Neural cell (in vitro differentiated cells): ENCODE measurements at regions not wholly inside any gene's neighbourhood (a gene's known extent, or its start where the extent isn't known, plus 50 kb on each side); places are given as distances from the start of the nearest gene placed in this dataset.

ENCODE experiments used
- H2AFZ ChIP-seq: fragments of 200-600, 300-800 bp; sonication (generic), shearing (Covaris generic); 2 replicates; pipeline ENCODE4 v1.6.0; 2014; ENCODE audit warnings: low read depth, mild to moderate bottlenecking, antibody characterized with exemption, low read length, moderate library complexity
- H3F3A ChIP-seq: fragments of 200-600 bp; shearing (Covaris generic); 2 replicates; pipeline ENCODE4 v1.6.1; 2016; ENCODE audit warnings: mild to moderate bottlenecking, moderate library complexity, mixed read lengths, antibody characterized with exemption, low read length; ENCODE audit not compliant: insufficient read depth, poor library complexity, severe bottlenecking
- H3K27ac ChIP-seq: fragments of 200-600, 300-800 bp; sonication (generic), shearing (Covaris generic); 2 replicates; pipeline ENCODE4 v1.5.1; 2014; ENCODE audit warnings: mild to moderate bottlenecking, low read length, moderate library complexity
- H3K27me3 ChIP-seq: fragments of 300-800, 200-600 bp; sonication (generic), shearing (Covaris generic); 2 replicates; pipeline ENCODE4 v1.6.0; 2014; ENCODE audit warnings: mild to moderate bottlenecking, low read depth, low read length, moderate library complexity; ENCODE audit not compliant: insufficient read depth
- H3K36me3 ChIP-seq: fragments of 300-800, 200-600 bp; sonication (generic), shearing (Covaris generic); 2 replicates; pipeline ENCODE4 v1.5.1; 2014; ENCODE audit warnings: mild to moderate bottlenecking, antibody characterized with exemption, low read length, moderate library complexity; ENCODE audit not compliant: insufficient read depth
- H3K4me2 ChIP-seq: fragments of 300-800, 200-600 bp; sonication (generic), shearing (Covaris generic); 2 replicates; pipeline ENCODE4 v1.6.0; 2014; ENCODE audit warnings: mild to moderate bottlenecking, low read length
- H3K4me3 ChIP-seq: fragments of 300-800, 200-600 bp; sonication (generic), shearing (Covaris generic); 2 replicates; pipeline ENCODE4 v1.5.1; 2014; ENCODE audit warnings: mild to moderate bottlenecking, low read length, moderate library complexity
- H3K79me2 ChIP-seq: fragments of 200-600 bp; shearing (Covaris generic); replicated peaks from 2 replicates; pipeline ENCODE4 v1.6.0; 2014; ENCODE audit warnings: mild to moderate bottlenecking, low read length, moderate library complexity; ENCODE audit not compliant: insufficient read depth
- H3K9ac ChIP-seq: fragments of 300-800, 200-600 bp; sonication (generic), shearing (Covaris generic); 2 replicates; pipeline ENCODE4 v1.6.1; 2016; ENCODE audit warnings: mild to moderate bottlenecking, low read length, mixed read lengths
- H3K9me2 ChIP-seq: fragments of 200-600 bp; shearing (Covaris generic); 2 replicates; pipeline ENCODE4 v1.6.1; 2016; ENCODE audit warnings: mild to moderate bottlenecking, low read length, mixed read lengths; ENCODE audit not compliant: insufficient read depth
- H3K9me3 ChIP-seq: fragments of 200-600, 300-800 bp; sonication (generic), shearing (Covaris generic); 2 replicates; pipeline ENCODE4 v1.6.1; 2016; ENCODE audit warnings: mild to moderate bottlenecking, mixed run types, low read length, moderate library complexity, mixed read lengths
- H4K20me1 ChIP-seq: fragments of 200-600 bp; shearing (Covaris generic); 2 replicates; pipeline ENCODE4 v1.6.1; 2016; ENCODE audit warnings: mild to moderate bottlenecking, mixed run types; ENCODE audit not compliant: insufficient read depth
- EP300 ChIP-seq: fragments of 450-650 bp; conservative IDR thresholded peaks from 2 replicates; pipeline ENCODE4 v1.6.1; 2014; ENCODE audit warnings: antibody characterized with exemption, mild to moderate bottlenecking, moderate library complexity; ENCODE audit not compliant: poor library complexity, severe bottlenecking
- EZH2 ChIP-seq: fragments of 200-600, 300-800 bp; shearing (Covaris generic), sonication (generic); IDR thresholded peaks from 2 replicates; pipeline ENCODE4 v1.6.1; 2014; ENCODE audit warnings: antibody characterized with exemption, low read length, borderline replicate concordance, mild to moderate bottlenecking; ENCODE audit not compliant: insufficient read depth, poor library complexity, severe bottlenecking
- MXI1 ChIP-seq: fragments of 450-650 bp; conservative IDR thresholded peaks from 2 replicates; pipeline ENCODE4 v1.6.1; 2014; ENCODE audit warnings: antibody characterized with exemption, mild to moderate bottlenecking; ENCODE audit not compliant: poor library complexity, severe bottlenecking
- POLR2AphosphoS5 ChIP-seq: IDR thresholded peaks from 2 replicates; pipeline ENCODE4 v1.6.1; 2012
- RAD21 ChIP-seq: fragments of 450-650 bp; conservative IDR thresholded peaks from 2 replicates; pipeline ENCODE4 v1.6.1; 2014; ENCODE audit warnings: antibody characterized with exemption, mild to moderate bottlenecking, moderate library complexity
- SMC3 ChIP-seq: fragments of 450-650 bp; conservative IDR thresholded peaks from 2 replicates; pipeline ENCODE4 v1.6.1; 2014; ENCODE audit warnings: antibody characterized with exemption, mild to moderate bottlenecking, moderate library complexity; ENCODE audit not compliant: poor library complexity
- TAF1 ChIP-seq: IDR thresholded peaks from 2 replicates; pipeline ENCODE4 v1.6.1; 2012; ENCODE audit warnings: low read depth
- TF ChIP-seq, protein P1 (sequence below): fragments of 450-650 bp; IDR thresholded peaks from 2 replicates; pipeline ENCODE4 v1.5.1; 2014; ENCODE audit warnings: antibody characterized with exemption, mild to moderate bottlenecking, moderate library complexity; ENCODE audit not compliant: poor library complexity, severe bottlenecking
- TF ChIP-seq, protein P2 (sequence below): IDR thresholded peaks from 2 replicates; pipeline ENCODE4 v1.6.1; 2012; ENCODE audit warnings: borderline replicate concordance

DNA sequence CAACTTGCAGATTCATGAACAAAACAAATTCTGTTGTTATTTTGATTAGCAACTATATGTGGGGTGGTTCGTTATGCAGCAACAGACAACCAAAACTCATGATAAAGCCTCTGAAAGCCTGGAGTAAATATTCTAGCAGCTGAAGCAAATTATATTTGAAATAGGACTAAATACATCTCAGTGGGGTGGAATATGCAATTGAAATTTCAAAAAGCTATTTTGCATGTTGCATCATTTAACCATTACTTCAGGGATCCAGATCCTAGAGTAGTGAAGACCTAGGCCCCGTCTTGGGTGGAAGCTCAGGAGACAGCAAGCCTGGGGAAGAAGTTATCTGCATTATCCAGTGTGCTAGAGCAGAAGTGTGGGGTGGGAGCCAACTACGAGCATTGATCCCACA, 114.7 kb downstream of the PPM1A start:
- Histone ChIP-seq H2AFZ (no peak overlapping the region), H3K9me2 (no peaks in the 10 kb centered on the region), H3K4me3 (no peak overlapping the region), H3F3A (no peaks in the 10 kb centered on the region), H3K9me3 (no peaks in the 10 kb centered on the region), H4K20me1 (no peaks in the 10 kb centered on the region), H3K79me2 (no peaks in the 10 kb centered on the region), H3K27me3 (peaks cover 20% of the 10 kb centered on the region), H3K27ac (no peak overlapping the region), H3K4me2 (no peak overlapping the region), H3K9ac (no peak overlapping the region), H3K36me3 (no peaks in the 10 kb centered on the region)
- no peak for TF ChIP-seq RAD21
- TF ChIP-seq, protein P1, sequence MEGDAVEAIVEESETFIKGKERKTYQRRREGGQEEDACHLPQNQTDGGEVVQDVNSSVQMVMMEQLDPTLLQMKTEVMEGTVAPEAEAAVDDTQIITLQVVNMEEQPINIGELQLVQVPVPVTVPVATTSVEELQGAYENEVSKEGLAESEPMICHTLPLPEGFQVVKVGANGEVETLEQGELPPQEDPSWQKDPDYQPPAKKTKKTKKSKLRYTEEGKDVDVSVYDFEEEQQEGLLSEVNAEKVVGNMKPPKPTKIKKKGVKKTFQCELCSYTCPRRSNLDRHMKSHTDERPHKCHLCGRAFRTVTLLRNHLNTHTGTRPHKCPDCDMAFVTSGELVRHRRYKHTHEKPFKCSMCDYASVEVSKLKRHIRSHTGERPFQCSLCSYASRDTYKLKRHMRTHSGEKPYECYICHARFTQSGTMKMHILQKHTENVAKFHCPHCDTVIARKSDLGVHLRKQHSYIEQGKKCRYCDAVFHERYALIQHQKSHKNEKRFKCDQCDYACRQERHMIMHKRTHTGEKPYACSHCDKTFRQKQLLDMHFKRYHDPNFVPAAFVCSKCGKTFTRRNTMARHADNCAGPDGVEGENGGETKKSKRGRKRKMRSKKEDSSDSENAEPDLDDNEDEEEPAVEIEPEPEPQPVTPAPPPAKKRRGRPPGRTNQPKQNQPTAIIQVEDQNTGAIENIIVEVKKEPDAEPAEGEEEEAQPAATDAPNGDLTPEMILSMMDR = no peak

DNA sequence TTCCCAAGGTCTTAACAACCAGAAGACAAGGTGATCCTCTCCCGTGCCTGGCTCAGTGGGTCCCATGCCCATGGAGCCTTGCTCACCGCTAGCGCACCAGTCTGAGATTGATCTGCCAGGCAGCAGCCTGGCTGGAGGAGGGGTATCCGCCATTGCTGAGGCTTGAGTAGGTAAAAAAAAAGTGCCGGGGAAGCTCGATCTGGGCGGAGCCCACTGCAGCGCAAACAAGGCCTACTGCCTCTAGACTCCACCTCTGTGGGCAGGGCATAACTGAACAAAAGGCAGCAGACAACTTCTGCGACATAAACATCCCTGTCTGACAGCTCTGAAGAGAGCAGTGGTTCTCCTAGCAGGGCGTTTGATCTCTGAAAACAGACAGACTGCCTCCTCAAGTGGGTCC, 104.0 kb downstream of the C14orf39 start:
- no peaks in the 10 kb centered on the region for H3K9me3 ChIP-seq
- TF ChIP-seq POLR2AphosphoS5 (no peak), EZH2 (no peak), SMC3 (no peak), RAD21 (no peak), EP300 (no peak), TAF1 (no peak), MXI1 (no peak)
- TF ChIP-seq, protein P2, sequence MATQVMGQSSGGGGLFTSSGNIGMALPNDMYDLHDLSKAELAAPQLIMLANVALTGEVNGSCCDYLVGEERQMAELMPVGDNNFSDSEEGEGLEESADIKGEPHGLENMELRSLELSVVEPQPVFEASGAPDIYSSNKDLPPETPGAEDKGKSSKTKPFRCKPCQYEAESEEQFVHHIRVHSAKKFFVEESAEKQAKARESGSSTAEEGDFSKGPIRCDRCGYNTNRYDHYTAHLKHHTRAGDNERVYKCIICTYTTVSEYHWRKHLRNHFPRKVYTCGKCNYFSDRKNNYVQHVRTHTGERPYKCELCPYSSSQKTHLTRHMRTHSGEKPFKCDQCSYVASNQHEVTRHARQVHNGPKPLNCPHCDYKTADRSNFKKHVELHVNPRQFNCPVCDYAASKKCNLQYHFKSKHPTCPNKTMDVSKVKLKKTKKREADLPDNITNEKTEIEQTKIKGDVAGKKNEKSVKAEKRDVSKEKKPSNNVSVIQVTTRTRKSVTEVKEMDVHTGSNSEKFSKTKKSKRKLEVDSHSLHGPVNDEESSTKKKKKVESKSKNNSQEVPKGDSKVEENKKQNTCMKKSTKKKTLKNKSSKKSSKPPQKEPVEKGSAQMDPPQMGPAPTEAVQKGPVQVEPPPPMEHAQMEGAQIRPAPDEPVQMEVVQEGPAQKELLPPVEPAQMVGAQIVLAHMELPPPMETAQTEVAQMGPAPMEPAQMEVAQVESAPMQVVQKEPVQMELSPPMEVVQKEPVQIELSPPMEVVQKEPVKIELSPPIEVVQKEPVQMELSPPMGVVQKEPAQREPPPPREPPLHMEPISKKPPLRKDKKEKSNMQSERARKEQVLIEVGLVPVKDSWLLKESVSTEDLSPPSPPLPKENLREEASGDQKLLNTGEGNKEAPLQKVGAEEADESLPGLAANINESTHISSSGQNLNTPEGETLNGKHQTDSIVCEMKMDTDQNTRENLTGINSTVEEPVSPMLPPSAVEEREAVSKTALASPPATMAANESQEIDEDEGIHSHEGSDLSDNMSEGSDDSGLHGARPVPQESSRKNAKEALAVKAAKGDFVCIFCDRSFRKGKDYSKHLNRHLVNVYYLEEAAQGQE = no peak
- TF ChIP-seq, protein P1 = no peak
- no peak overlapping the region for H3K4me2 ChIP-seq
- H3K79me2 ChIP-seq = no peaks in the 10 kb centered on the region
- H3K27me3 ChIP-seq = no peaks in the 10 kb centered on the region
- H3K4me3 ChIP-seq = no peak overlapping the region
- no peaks in the 10 kb centered on the region for H3K9me2 ChIP-seq
- no peaks in the 10 kb centered on the region for H3K36me3 ChIP-seq
- H4K20me1 ChIP-seq = no peaks in the 10 kb centered on the region
- no peak overlapping the region for H3K9ac ChIP-seq
- no peaks in the 10 kb centered on the region for H3F3A ChIP-seq
- no peak overlapping the region for H3K27ac ChIP-seq
- H2AFZ ChIP-seq = no peak overlapping the region
